ENCODE measurements at regions not wholly inside any gene's neighbourhood (a gene's known extent, or its start where the extent isn't known, plus 50 kb on each side); places are given as distances from the start of the nearest gene placed in this dataset.

- intact Hi-C loops (cut with DNase I, micrococcal nuclease) = no loop called here
- no peak for DNase-seq
- no peak overlapping the region for H3K4me3 ChIP-seq
- H3K36me3 ChIP-seq (ENCODE audit: low read depth) = no peaks in the 10 kb centered on the region
- H3K4me1 ChIP-seq (ENCODE audit: low read depth) = no peaks in the 10 kb centered on the region
- H3K9me3 ChIP-seq = no peaks in the 10 kb centered on the region
- ATAC-seq = no peak
- no peak for TF ChIP-seq CTCF (IDR thresholded peaks at IDR 0.05)
Measured at GRCh38 chr10:131024259-131025131, 287.0 kb downstream of the TCERG1L start.

- intact Hi-C loops (cut with DNase I, micrococcal nuclease) = no loop called here
- DNase-seq (no peak), ATAC-seq (no peak)
- no peak for TF ChIP-seq CTCF (IDR thresholded peaks at IDR 0.05)
- Histone ChIP-seq H3K4me3 (no peak overlapping the region), H3K9me3 (no peaks in the 10 kb centered on the region), H3K36me3 (ENCODE audit: low read depth) (no peaks in the 10 kb centered on the region), H3K4me1 (ENCODE audit: low read depth) (no peaks in the 10 kb centered on the region)
Measured at GRCh38 chr10:131025333-131025732, 286.2 kb downstream of the TCERG1L start.

GRCh38 chr10:131027256-131027655 lies 284.3 kb downstream of the TCERG1L start:
- DNase-seq (no peak), ATAC-seq (no peak)
- Histone ChIP-seq H3K4me1 (ENCODE audit: low read depth) (no peaks in the 10 kb centered on the region), H3K4me3 (no peak overlapping the region), H3K9me3 (no peaks in the 10 kb centered on the region), H3K36me3 (ENCODE audit: low read depth) (no peaks in the 10 kb centered on the region)
- intact Hi-C loops (cut with DNase I, micrococcal nuclease) = no loop called here
- no peak for TF ChIP-seq CTCF (IDR thresholded peaks at IDR 0.05)

GRCh38 chr10:131031346-131031745 lies 280.2 kb downstream of the TCERG1L start:
- no peak overlapping the region for H3K4me3 ChIP-seq
- DNase-seq (no peak), ATAC-seq (no peak)
- intact Hi-C loops (cut with DNase I, micrococcal nuclease) = no loop called here
- H3K4me1 ChIP-seq (ENCODE audit: low read depth) = no peaks in the 10 kb centered on the region
- no peaks in the 10 kb centered on the region for H3K9me3 ChIP-seq
- H3K36me3 ChIP-seq (ENCODE audit: low read depth) = no peaks in the 10 kb centered on the region
- TF ChIP-seq CTCF (IDR thresholded peaks at IDR 0.05) = no peak

DNA sequence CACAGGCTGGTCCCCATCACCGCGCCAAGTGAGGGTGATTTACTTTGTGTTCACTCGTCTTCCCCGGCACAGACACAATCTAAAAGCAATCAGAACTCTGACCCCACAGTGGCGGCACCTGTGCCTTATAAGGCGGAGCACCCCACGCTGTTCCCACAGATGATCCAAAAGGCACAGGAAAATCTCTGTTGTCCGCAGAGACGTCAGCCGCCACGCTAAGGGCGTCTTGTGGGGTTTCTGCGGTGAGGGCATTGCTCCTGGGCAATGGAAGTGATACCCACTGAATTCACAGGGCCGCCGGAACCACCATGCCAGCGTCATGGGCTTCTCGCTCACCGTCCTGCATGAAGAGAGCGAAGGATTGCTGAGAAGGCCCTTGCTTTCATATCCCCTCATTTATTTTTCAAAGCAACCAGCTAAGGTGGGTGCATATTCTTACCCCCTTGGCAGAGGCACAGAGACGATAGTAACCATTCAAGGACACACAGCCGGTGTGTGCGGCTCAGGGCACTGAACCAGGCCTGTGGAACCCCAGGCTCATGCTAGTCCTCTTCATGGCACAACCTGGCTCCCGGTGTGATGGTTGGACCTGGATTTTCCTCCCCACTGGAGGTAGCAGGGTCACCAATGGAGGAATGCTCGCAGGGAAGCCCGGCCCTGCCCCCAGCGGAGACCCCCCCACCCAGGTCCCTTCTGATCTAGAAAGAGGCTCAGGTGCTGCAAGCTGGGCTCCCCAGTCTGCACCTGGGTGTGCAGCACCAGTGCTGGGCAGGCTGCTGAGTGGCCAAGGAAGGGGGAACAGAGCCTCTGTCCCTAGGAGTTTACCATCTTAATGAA lies 279.0 kb downstream of the TCERG1L start:
- no peak for DNase-seq
- intact Hi-C loops (cut with DNase I, micrococcal nuclease) = no loop called here
- no peak for TF ChIP-seq CTCF (IDR thresholded peaks at IDR 0.05)
- H3K36me3 ChIP-seq (ENCODE audit: low read depth) = no peaks in the 10 kb centered on the region
- H3K9me3 ChIP-seq = no peaks in the 10 kb centered on the region
- ATAC-seq = no peak
- no peaks in the 10 kb centered on the region for H3K4me1 ChIP-seq (ENCODE audit: low read depth)
- no peak overlapping the region for H3K4me3 ChIP-seq
